Coronary artery (tissue), 2 donors: ENCODE measurements at regions not wholly inside any gene's neighbourhood (a gene's known extent, or its start where the extent isn't known, plus 50 kb on each side); places are given as distances from the start of the nearest gene placed in this dataset.

Experiments used
- DNase-seq: peaks from one replicate; pipeline ENCODE4 v3.0.0-alpha.2; 2017; ENCODE audit warnings: low spot score
- H3K27ac ChIP-seq, 2 donors: fragments of 200-600 bp; sonication (generic); one replicate each; pipeline ENCODE4 v1.5.1; 2016 to 2019
- H3K4me3 ChIP-seq: fragments of 200-600 bp; sonication (generic); 2 replicates; pipeline ENCODE4 v1.5.1; 2016; ENCODE audit warnings: mild to moderate bottlenecking, moderate library complexity
- TF ChIP-seq, protein P1 (sequence below): fragments of 200-600 bp; sonication (generic); IDR thresholded peaks from one replicate; pipeline ENCODE4 v1.5.1; 2019; ENCODE audit warnings: antibody characterized with exemption

DNA sequence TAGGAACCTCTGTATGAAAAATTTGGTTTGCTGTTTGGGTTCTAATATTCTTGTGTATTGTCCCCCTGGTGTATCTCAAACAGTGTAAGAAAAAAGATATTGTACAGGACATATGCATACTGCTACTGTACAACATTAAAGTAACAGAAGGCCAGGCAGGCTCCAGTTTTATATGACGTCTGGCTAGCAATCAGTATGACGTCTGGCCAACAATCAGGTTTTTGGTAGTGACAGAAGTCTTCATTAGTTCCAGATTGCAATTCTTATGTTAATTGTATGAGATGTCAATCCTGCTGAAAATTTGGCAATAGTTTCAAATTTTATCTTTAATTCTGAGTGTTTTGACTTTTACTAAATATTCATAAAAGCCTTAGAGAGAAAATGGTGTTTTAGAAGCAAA, 67.9 kb upstream of the KCND2 start:
- TF ChIP-seq, protein P1, sequence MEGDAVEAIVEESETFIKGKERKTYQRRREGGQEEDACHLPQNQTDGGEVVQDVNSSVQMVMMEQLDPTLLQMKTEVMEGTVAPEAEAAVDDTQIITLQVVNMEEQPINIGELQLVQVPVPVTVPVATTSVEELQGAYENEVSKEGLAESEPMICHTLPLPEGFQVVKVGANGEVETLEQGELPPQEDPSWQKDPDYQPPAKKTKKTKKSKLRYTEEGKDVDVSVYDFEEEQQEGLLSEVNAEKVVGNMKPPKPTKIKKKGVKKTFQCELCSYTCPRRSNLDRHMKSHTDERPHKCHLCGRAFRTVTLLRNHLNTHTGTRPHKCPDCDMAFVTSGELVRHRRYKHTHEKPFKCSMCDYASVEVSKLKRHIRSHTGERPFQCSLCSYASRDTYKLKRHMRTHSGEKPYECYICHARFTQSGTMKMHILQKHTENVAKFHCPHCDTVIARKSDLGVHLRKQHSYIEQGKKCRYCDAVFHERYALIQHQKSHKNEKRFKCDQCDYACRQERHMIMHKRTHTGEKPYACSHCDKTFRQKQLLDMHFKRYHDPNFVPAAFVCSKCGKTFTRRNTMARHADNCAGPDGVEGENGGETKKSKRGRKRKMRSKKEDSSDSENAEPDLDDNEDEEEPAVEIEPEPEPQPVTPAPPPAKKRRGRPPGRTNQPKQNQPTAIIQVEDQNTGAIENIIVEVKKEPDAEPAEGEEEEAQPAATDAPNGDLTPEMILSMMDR, result no peak
- DNase-seq, result no peak
- H3K27ac ChIP-seq, result no peak overlapping the region
- H3K4me3 ChIP-seq, result no peak overlapping the region

DNA sequence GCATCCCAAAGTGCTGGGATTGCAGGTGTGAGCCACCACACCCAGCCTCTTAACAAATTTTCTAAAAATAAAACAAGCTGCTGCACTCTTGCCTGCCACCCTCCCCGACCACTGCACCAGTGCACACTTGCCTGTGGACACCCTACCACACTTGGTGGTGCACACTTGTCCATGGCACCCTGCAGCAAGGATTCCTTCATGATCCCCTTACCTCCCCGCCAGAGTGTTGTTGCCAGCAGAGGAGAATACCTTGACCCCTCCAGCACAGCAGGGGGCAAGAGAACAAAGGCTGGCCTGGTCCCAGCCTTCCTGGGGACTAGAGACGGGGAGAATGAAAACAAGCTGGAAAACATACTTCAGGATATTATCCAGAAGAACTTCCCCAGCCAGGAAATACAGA, 65.9 kb upstream of the KCND2 start:
- TF ChIP-seq, protein P1, result no peak
- Histone ChIP-seq H3K27ac (no peak overlapping the region), H3K4me3 (no peak overlapping the region)
- no peak for DNase-seq

DNA sequence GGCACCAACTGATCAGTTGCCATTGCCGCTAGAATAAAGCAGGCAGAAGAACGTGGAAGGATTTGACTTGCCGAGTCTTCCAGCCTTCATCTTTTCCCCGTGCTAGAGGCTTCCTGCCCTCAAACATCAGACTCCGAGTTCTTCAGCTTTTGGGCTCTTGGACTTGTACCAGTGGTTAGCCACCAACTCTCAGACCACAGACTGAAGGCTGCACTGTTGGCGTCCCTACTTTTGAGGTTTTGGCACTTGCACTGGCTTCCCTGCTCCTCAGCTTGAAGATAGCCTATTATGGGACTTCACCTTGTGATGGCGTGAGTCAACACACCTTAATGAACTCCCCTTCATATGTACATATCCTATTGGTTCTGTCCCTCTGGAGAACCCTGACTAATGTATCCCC, 57.3 kb upstream of the KCND2 start:
- no peak overlapping the region for H3K27ac ChIP-seq
- no peak for DNase-seq
- H3K4me3 ChIP-seq, result no peak overlapping the region
- TF ChIP-seq, protein P1, result no peak

DNA sequence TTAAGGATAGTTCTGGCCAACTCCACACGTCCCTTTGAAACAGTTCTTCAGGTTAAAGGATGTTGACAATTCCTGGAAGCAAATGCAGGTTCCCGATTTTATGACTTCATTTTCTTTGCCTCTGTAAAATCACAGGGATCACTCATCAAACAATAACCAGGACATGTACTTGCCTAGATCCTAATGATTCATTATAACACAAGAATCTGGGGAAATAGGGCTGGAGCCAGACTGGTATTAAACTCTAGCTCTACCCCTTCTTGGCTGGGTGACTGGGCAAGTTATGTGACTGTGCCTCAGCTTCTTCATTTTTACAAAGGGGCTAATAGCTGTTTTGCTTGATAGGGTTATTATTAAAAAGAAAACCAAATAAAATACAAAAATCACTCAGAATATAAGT, 56.0 kb upstream of the KCND2 start:
- TF ChIP-seq, protein P1, result no peak
- no peak for DNase-seq
- no peak overlapping the region for H3K4me3 ChIP-seq
- H3K27ac ChIP-seq, result no peak overlapping the region

DNA sequence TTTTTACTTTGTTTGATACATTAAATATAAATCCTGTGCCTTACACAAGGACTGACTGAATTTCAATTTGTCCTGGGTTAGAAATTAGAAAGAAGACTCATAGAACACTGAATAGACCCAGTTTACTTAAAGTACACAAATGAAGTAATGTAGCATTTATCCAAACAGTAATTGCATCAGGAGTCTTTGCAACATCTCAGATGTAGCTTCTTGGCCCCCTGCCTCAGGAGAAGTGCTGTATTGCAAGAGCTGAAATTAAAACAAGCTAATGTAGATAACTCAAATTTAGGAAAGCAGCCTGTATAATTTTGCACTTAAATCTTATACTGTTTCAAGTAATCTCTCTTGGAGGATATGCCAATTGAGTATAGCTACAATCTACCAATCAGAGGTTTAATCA, 54.3 kb upstream of the KCND2 start:
- H3K4me3 ChIP-seq, result no peak overlapping the region
- TF ChIP-seq, protein P1, result no peak
- H3K27ac ChIP-seq, result no peak overlapping the region
- no peak for DNase-seq

DNA sequence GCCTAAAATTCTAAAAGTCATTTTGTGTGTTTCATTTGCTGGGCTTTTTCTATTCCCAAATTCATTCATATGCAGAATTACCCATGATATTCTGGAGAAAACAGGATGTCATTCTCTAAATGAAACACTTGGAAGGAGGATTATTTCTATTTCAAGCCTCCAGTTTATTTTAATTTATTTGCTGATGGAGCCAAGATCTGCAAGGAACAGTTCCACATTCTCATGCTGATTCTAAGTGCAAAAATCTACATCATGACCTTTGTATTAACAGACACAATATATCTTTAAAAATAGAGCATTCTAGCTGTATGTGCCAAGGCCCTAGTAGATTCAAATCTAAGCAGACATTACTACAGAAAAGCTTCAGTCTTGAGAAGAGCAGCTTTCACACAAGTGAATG, 51.3 kb upstream of the KCND2 start:
- no peak overlapping the region for H3K4me3 ChIP-seq
- TF ChIP-seq, protein P1, result no peak
- H3K27ac ChIP-seq, result no peak overlapping the region
- DNase-seq, result no peak
